BLaER1 treated with 17β-estradiol and CSF1 and Interleukin-3, amounts not matched to agents 10 nM and 100 nM (cell line): ENCODE measurements at regions not wholly inside any gene's neighbourhood (a gene's known extent, or its start where the extent isn't known, plus 50 kb on each side); places are given as distances from the start of the nearest gene placed in this dataset.
"Not testable (repeated sequence)": the region's sequence is repeated elsewhere in the genome, so short reads cannot be mapped to it uniquely, and the experiment has no call there.

ENCODE experiments used
- H3K27ac ChIP-seq, 11 experiments: shearing (Covaris generic); formaldehyde crosslinking; 2 replicates each; pipeline ENCODE4 v1.8.1; 2022
- H3K27me3 ChIP-seq, 11 experiments: shearing (Covaris generic); formaldehyde crosslinking; 2 replicates each; pipeline ENCODE4 v1.8.1; 2022
- H3K36me3 ChIP-seq, 11 experiments: shearing (Covaris generic); formaldehyde crosslinking; 2 replicates each; pipeline ENCODE4 v1.8.1; 2022
- H3K4me1 ChIP-seq, 10 experiments: shearing (Covaris generic); formaldehyde crosslinking; 2 replicates each; pipeline ENCODE4 v1.8.1; 2022
- H3K4me2 ChIP-seq, 11 experiments: shearing (Covaris generic); formaldehyde crosslinking; 2 replicates each; pipeline ENCODE4 v1.8.1; 2022
- H3K4me3 ChIP-seq, 10 experiments: shearing (Covaris generic); formaldehyde crosslinking; 2 replicates each; pipeline ENCODE4 v1.8.1; 2022
- H3K9ac ChIP-seq, 11 experiments: shearing (Covaris generic); formaldehyde crosslinking; 2 replicates each; pipeline ENCODE4 v1.8.1; 2022
- H3K9me3 ChIP-seq, 11 experiments: shearing (Covaris generic); formaldehyde crosslinking; replicated peaks in 1 of 11; 2 replicates each; pipeline ENCODE4 v1.8.1; 2022
- H4K20me1 ChIP-seq, 11 experiments: shearing (Covaris generic); formaldehyde crosslinking; 2 replicates each; pipeline ENCODE4 v1.8.1; 2022
- Cebpa-rat ChIP-seq, 11 experiments: shearing (Covaris generic); IDR thresholded peaks; 2 replicates each; pipeline ENCODE4 v1.8.1; 2022

DNA sequence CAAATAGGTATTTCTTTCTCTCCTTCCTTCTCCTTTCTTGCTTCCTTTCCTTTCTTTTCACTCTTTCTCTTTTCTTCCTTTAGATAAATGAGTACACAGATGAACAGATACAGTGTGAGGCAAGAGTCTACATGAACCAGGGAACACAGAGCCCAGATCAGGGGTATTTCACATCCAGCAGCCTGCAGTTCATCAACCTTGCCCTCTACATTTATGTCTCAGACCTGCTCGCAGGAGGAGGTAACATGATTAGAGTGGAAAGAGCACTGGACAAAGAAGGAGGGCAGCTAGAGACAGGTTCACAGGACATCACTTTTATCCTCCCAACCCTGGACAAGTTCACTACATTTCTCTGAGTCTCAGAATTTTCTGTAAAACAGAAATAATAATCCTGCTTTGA is 773.1 kb downstream of the NTRK3 start:
- no peaks in the 10 kb centered on the region for H3K27me3 ChIP-seq
- H3K4me3 ChIP-seq = no peak overlapping the region
- no peaks in the 10 kb centered on the region for H3K36me3 ChIP-seq
- no peaks in the 10 kb centered on the region; a peak in 1 of 22 replicates for H3K9me3 ChIP-seq
- no peak overlapping the region for H3K27ac ChIP-seq
- H3K9ac ChIP-seq = no peak overlapping the region
- peaks cover 0 to 1% (median 0%) of the 10 kb centered on the region in 10 experiments; a peak in 1 of 20 replicates for H3K4me1 ChIP-seq
- no peaks in the 10 kb centered on the region for H4K20me1 ChIP-seq
- no peak for TF ChIP-seq Cebpa-rat (IDR thresholded peaks at IDR 0.05)
- H3K4me2 ChIP-seq = no peak overlapping the region

- Histone ChIP-seq H3K9ac (no peak overlapping the region), H3K36me3 (no peaks in the 10 kb centered on the region), H4K20me1 (no peaks in the 10 kb centered on the region), H3K4me1 (peaks cover 0 to 13% (median 8%) of the 10 kb centered on the region in 10 experiments; a peak in 13 of 20 replicates), H3K4me3 (no peak overlapping the region), H3K27me3 (no peaks in the 10 kb centered on the region), H3K27ac (no peak overlapping the region), H3K9me3 (no peaks in the 10 kb centered on the region; a peak in 1 of 22 replicates), H3K4me2 (no peak overlapping the region)
- TF ChIP-seq Cebpa-rat (IDR thresholded peaks at IDR 0.05) = no peak
Observed at GRCh38 chr15:87481126-87481525, 775.4 kb downstream of the NTRK3 start.

DNA sequence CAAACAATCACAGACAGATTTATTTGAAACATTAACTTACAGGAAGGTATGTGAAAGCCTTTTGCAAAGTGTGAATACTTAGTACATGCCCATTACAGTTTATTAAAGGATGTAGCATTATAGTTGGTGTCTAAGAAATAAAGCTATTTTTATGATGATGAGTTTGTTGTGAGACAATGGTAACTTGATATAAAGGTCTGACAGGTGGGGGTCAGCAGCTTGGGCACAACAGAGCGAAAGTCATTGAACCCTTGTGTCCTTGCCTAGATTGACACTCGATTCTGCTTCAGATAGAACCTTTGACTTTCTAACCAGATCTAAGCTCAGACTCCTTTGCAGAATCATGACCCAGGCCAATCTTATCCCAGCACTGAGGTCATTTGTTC is 777.9 kb downstream of the NTRK3 start:
- peaks cover 0 to 13% (median 8%) of the 10 kb centered on the region in 10 experiments; a peak in 13 of 20 replicates for H3K4me1 ChIP-seq
- no peaks in the 10 kb centered on the region for H3K27me3 ChIP-seq
- H3K4me2 ChIP-seq = no peak overlapping the region
- peak overlapping the region in 1 of 11 experiments; percentile 73; a peak in 1 of 22 replicates for H3K27ac ChIP-seq
- H3K4me3 ChIP-seq = no peak overlapping the region
- H3K9ac ChIP-seq = no peak overlapping the region
- H3K36me3 ChIP-seq = no peaks in the 10 kb centered on the region
- no peaks in the 10 kb centered on the region for H4K20me1 ChIP-seq
- H3K9me3 ChIP-seq = no peaks in the 10 kb centered on the region; a peak in 1 of 22 replicates
- no peak for TF ChIP-seq Cebpa-rat (IDR thresholded peaks at IDR 0.05)

DNA sequence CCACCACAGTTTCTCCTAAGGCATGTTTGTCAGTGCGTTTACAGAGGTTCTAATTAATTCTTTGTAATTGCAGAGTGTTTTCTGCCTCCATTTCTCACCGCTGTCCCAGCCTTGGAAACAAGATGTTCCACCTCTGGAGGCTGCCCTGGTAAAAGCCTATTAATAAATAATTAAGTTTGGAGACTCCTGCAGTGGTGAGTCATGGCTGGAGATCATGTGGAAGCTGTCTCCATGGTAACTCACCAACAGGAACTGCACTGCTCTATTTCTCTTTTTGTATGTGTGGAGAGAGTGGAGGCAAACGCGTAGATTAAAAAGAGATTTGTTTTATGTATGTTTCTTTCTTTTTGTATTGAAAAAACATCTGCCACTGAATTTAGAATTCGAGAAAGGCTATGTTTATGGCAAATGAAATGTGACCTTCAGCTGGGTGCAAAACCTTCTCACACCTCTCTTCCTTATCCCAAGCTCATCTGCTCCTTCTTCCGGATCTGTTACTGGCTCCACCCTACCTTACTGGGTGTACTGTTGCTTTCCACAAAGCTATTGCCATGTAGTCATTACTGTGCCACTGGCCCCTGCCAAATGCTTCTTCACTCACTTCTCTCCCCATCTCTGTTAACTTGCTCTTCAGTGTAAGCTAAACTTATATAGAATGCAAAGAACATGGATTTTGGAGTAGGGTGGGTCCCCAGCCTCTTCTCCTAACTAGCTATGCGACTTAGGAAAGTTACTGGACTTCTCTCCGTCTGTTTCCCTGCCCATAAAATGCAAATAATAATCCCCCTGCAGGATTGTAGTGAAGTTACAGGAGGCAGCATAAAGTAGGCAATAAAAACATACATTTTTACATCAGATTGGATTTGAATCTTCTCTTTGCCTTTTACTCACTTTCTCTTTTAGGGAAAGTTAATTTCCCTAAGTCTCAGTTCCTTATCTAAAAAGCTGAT is 778.5 kb downstream of the NTRK3 start:
- no peaks in the 10 kb centered on the region for H4K20me1 ChIP-seq
- no peaks in the 10 kb centered on the region for H3K27me3 ChIP-seq
- H3K36me3 ChIP-seq = no peaks in the 10 kb centered on the region
- peaks cover 0 to 13% (median 8%) of the 10 kb centered on the region in 10 experiments; a peak in 13 of 20 replicates for H3K4me1 ChIP-seq
- H3K4me3 ChIP-seq = no peak overlapping the region
- H3K4me2 ChIP-seq = peak overlapping the region in 8 of 11 experiments; percentile 14 to 74 (median 43); a peak in 12 of 22 replicates
- peak overlapping the region in 3 of 11 experiments; percentile 26 to 73 (median 45); a peak in 6 of 22 replicates for H3K27ac ChIP-seq
- TF ChIP-seq Cebpa-rat (IDR thresholded peaks at IDR 0.05) = no peak
- no peaks in the 10 kb centered on the region; a peak in 1 of 22 replicates for H3K9me3 ChIP-seq
- peak overlapping the region in 2 of 11 experiments; percentile 24 to 33; a peak in 1 of 22 replicates for H3K9ac ChIP-seq

GRCh38 chr15:87477026-87477425 is 779.5 kb downstream of the NTRK3 start:
- TF ChIP-seq Cebpa-rat (IDR thresholded peaks at IDR 0.05) = no peak

DNA sequence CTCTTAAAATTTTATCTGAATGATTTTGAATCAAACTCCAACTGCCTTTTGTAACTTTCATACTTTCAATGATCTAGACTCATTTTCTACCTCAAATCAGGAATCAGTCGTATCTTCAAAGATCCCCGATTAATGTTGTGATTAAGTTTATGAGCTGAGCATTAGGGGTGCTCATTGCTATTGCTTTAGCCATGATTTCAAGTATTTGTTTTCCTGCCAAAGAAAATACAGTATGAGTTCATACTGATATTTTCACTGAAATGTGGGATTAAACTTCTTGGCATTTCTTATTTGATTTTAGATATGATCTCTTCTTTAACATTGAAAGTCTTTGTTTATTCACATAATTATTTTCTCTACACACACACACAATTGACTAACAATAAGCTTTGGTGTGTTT is 785.6 kb downstream of the NTRK3 start:
- H3K27me3 ChIP-seq = no peaks in the 10 kb centered on the region
- H3K4me1 ChIP-seq = no peaks in the 10 kb centered on the region
- no peak overlapping the region for H3K27ac ChIP-seq
- H3K36me3 ChIP-seq = no peaks in the 10 kb centered on the region
- H3K9me3 ChIP-seq = no peaks in the 10 kb centered on the region
- no peak for TF ChIP-seq Cebpa-rat (IDR thresholded peaks at IDR 0.05)
- H3K4me3 ChIP-seq = no peak overlapping the region
- H4K20me1 ChIP-seq = no peaks in the 10 kb centered on the region
- H3K4me2 ChIP-seq = no peak overlapping the region
- no peak overlapping the region for H3K9ac ChIP-seq

More at GRCh38 chr15:87477026-87477425, 779.5 kb downstream of the NTRK3 start:
- Histone ChIP-seq H3K4me1 (peaks cover 0 to 13% (median 8%) of the 10 kb centered on the region in 10 experiments; a peak in 13 of 20 replicates), H3K27me3 (no peaks in the 10 kb centered on the region), H3K27ac (peak overlapping the region in 1 of 11 experiments; percentile 73; a peak in 1 of 22 replicates), H3K4me2 (no peak overlapping the region), H3K9me3 (no peaks in the 10 kb centered on the region; a peak in 1 of 22 replicates), H4K20me1 (no peaks in the 10 kb centered on the region), H3K36me3 (no peaks in the 10 kb centered on the region), H3K4me3 (no peak overlapping the region), H3K9ac (no peak overlapping the region)

GRCh38 chr15:87463956-87464355 is 792.6 kb downstream of the NTRK3 start:
- not testable (repeated sequence) for H3K4me1 ChIP-seq, H3K36me3 ChIP-seq, H4K20me1 ChIP-seq, H3K27me3 ChIP-seq, H3K9ac ChIP-seq, H3K4me3 ChIP-seq, H3K4me2 ChIP-seq, H3K9me3 ChIP-seq, H3K27ac ChIP-seq

- H3K9ac ChIP-seq = no peak overlapping the region
- no peak overlapping the region for H3K4me3 ChIP-seq
- no peak overlapping the region for H3K27ac ChIP-seq
- H3K4me2 ChIP-seq = no peak overlapping the region
- H3K36me3 ChIP-seq = no peaks in the 10 kb centered on the region
- H3K27me3 ChIP-seq = no peaks in the 10 kb centered on the region
- H4K20me1 ChIP-seq = no peaks in the 10 kb centered on the region
- no peaks in the 10 kb centered on the region for H3K9me3 ChIP-seq
- TF ChIP-seq Cebpa-rat (IDR thresholded peaks at IDR 0.05) = no peak
- H3K4me1 ChIP-seq = no peaks in the 10 kb centered on the region
Observed at GRCh38 chr15:87461631-87462030, 794.9 kb downstream of the NTRK3 start.

DNA sequence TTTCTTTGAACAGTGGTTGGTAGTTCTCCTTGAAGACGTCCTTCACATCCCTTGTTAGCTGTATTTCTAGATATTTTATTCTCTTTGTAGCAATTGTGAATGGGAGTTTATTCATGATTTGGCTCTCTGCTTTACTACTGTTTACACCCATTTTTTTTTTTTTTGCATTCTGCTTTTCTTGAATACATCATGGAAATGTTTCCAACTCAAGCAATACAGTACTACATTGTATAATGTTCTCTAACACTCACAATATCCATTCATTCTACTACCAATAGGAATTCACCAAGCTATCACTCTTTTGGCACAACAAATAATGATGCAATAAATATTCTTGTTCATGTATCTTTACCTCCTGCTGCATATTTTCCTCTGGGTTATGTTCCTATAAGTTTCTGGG is 801.7 kb downstream of the NTRK3 start:
- Histone ChIP-seq H3K4me3 (no peak overlapping the region), H3K27ac (no peak overlapping the region), H3K4me1 (no peaks in the 10 kb centered on the region), H3K9ac (no peak overlapping the region), H3K4me2 (no peak overlapping the region), H3K27me3 (no peaks in the 10 kb centered on the region), H4K20me1 (no peaks in the 10 kb centered on the region), H3K9me3 (no peaks in the 10 kb centered on the region), H3K36me3 (no peaks in the 10 kb centered on the region)
- no peak for TF ChIP-seq Cebpa-rat (IDR thresholded peaks at IDR 0.05)
